B cell (primary cell): ENCODE measurements at regions not wholly inside any gene's neighbourhood (a gene's known extent, or its start where the extent isn't known, plus 50 kb on each side); places are given as distances from the start of the nearest gene placed in this dataset.

Experiments used
- ATAC-seq: fragments of 200-7000 bp; cut with Tn5 transposase; one replicate; pipeline ENCODE4 v1.10.0; 2021; ENCODE audit warnings: low read depth, mild to moderate bottlenecking, moderate number of reproducible peaks, moderate library complexity
- CTCF ChIA-PET: fragments of 350-600 bp; sonication (Branson Sonifier 250); formaldehyde crosslinking; loops from one replicate; lab custom pipeline; 2021; ENCODE audit warnings: antibody characterized with exemption, inconsistent platforms; lab: Charles Lee
- POLR2A ChIA-PET: fragments of 350-600 bp; sonication (Branson Sonifier 250); formaldehyde crosslinking; loops from one replicate; lab custom pipeline; 2021; ENCODE audit warnings: antibody characterized with exemption; lab: Charles Lee
- DNase-seq: peaks from one replicate; pipeline ENCODE4 v3.0.0; 2013
- H2AFZ ChIP-seq: 2 replicates; pipeline ENCODE4 v1.6.1; 2012; ENCODE audit warnings: mild to moderate bottlenecking, low read depth, low read length; ENCODE audit not compliant: insufficient read depth, poor library complexity, severe bottlenecking
- H3K27ac ChIP-seq, 2 donors: 1 replicate in 1 of 2; 2 replicates in 1 of 2; pipeline ENCODE4 v1.5.1; 2012 to 2013; ENCODE audit warnings: low read length in 2 of 2, mild to moderate bottlenecking in 2 of 2, moderate library complexity in 1 of 2
- H3K27me3 ChIP-seq, 4 experiments: fragments of 200-600 bp in 1 of 4; sonication (generic) in 1 of 4; replicated peaks in 1 of 4; 1 replicate in 2 of 4; 2 replicates in 2 of 4; pipeline versions ENCODE4 v1.6.1 to v1.7.0; 2013 to 2016; ENCODE audit warnings: low read length in 3 of 4, mild to moderate bottlenecking in 2 of 4, mixed read lengths in 1 of 4, moderate library complexity in 1 of 4; ENCODE audit not compliant: insufficient read depth in 4 of 4, control insufficient read depth in 3 of 4; ENCODE audit errors: control extremely low read depth in 1 of 4
- H3K36me3 ChIP-seq, 2 experiments: replicated peaks in 1 of 2; 1 replicate in 1 of 2; 2 replicates in 1 of 2; pipeline versions ENCODE4 v1.6.1 to v1.7.1; 2013; ENCODE audit warnings: low read length in 1 of 2; ENCODE audit not compliant: insufficient read depth in 2 of 2, control insufficient read depth in 1 of 2; ENCODE audit errors: control extremely low read depth in 1 of 2, extremely low read depth in 1 of 2
- H3K4me1 ChIP-seq, 2 donors: fragments of 200-600 bp in 1 of 2; sonication (generic) in 1 of 2; 1 replicate in 1 of 2; 2 replicates in 1 of 2; pipeline versions ENCODE4 v1.5.1 to v1.6.1; 2013 to 2017; ENCODE audit warnings: low read length in 2 of 2; ENCODE audit not compliant: control insufficient read depth in 2 of 2, insufficient read depth in 2 of 2
- H3K4me2 ChIP-seq: replicated peaks from 2 replicates; pipeline ENCODE3; 2012; ENCODE audit warnings: mild to moderate bottlenecking, low read depth, low read length; ENCODE audit not compliant: poor library complexity, severe bottlenecking
- H3K4me3 ChIP-seq, 5 experiments: fragments of 200-600 bp in 1 of 5; sonication (generic) in 1 of 5; 1 replicate in 3 of 5; 2 replicates in 2 of 5; pipeline versions ENCODE4 v1.5.1 to v1.7.0; 2011 to 2016; ENCODE audit warnings: low read length in 4 of 5, mild to moderate bottlenecking in 4 of 5, low read depth in 2 of 5, control low read depth in 1 of 5, moderate library complexity in 1 of 5; ENCODE audit not compliant: insufficient read depth in 1 of 5; ENCODE audit errors: control extremely low read depth in 1 of 5, extremely low read depth in 1 of 5
- H3K79me2 ChIP-seq: fragments of 200-600 bp; sonication (generic); one replicate; pipeline ENCODE4 v1.6.0; 2016; ENCODE audit warnings: low read length; ENCODE audit not compliant: control insufficient read depth, insufficient read depth
- H3K9ac ChIP-seq: fragments of 200-600 bp; sonication (generic); 2 replicates; pipeline ENCODE4 v1.6.1; 2017; ENCODE audit warnings: mild to moderate bottlenecking, low read length, moderate library complexity
- H3K9me3 ChIP-seq, 3 donors: one replicate each; pipeline versions ENCODE4 v1.6.1 to v1.7.1; 2013; ENCODE audit warnings: low read length in 2 of 3; ENCODE audit not compliant: control insufficient read depth in 2 of 3, insufficient read depth in 1 of 3; ENCODE audit errors: control extremely low read depth in 1 of 3
- H4K20me1 ChIP-seq: 2 replicates; pipeline ENCODE4 v1.6.0; 2012; ENCODE audit warnings: mild to moderate bottlenecking, low read length; ENCODE audit not compliant: insufficient read depth, control insufficient read depth, poor library complexity, severe bottlenecking
- H3K27ac Mint-ChIP-seq: one replicate; pipeline ENCODE4 v1.8.0; 2021; ENCODE audit warnings: mixed read lengths
- H3K27me3 Mint-ChIP-seq: one replicate; pipeline ENCODE4 v1.8.0; 2021; ENCODE audit warnings: mixed read lengths
- H3K4me1 Mint-ChIP-seq: one replicate; pipeline ENCODE4 v1.8.0; 2021; ENCODE audit warnings: mixed read lengths
- H3K4me3 Mint-ChIP-seq: one replicate; pipeline ENCODE4 v1.8.0; 2021; ENCODE audit warnings: mixed read lengths
- H3K9me3 Mint-ChIP-seq: one replicate; pipeline ENCODE4 v1.8.0; 2022; ENCODE audit warnings: mixed read lengths; ENCODE audit not compliant: insufficient read depth
- EZH2 ChIP-seq: IDR thresholded peaks from 2 replicates; pipeline ENCODE4 v1.6.1; 2012; ENCODE audit warnings: borderline replicate concordance, low read depth, mild to moderate bottlenecking, moderate library complexity, low read length; ENCODE audit not compliant: insufficient read depth, poor library complexity, severe bottlenecking
- WGBS: methylation state at CpG from one replicate; pipeline ENCODE4 v1.1.5; 2013; ENCODE audit warnings: missing lambda C conversion rate; ENCODE audit not compliant: insufficient coverage; 5-methylcytosine and 5-hydroxymethylcytosine counted together
- intact Hi-C: fragments of 100-400 bp; cut with micrococcal nuclease; formaldehyde crosslinking; loops from one replicate; pipeline ENCODE4 v1.10.0; 2022
- TF ChIP-seq, protein P1 (sequence below): fragments of 200-600 bp; IDR thresholded peaks from one replicate; pipeline ENCODE4 v1.8.0; 2022; ENCODE audit warnings: antibody characterized with exemption, mild to moderate bottlenecking

- Mint-ChIP-seq H3K4me3 (no peak overlapping the region), H3K27me3 (no peaks in the 10 kb centered on the region), H3K4me1 (no peaks in the 10 kb centered on the region), H3K9me3 (no peaks in the 10 kb centered on the region), H3K27ac (no peak overlapping the region)
- 91% methylated on average over 20 of the region's 25 CpGs for WGBS
- no peaks in the 10 kb centered on the region for H3K4me1 ChIP-seq
- no peak overlapping the region for H3K4me3 ChIP-seq
- intact Hi-C loops = no loop called here
- ChIA-PET CTCF (no interaction called here), POLR2A (no interaction called here)
- H3K27ac ChIP-seq = no peak overlapping the region
- H3K9me3 ChIP-seq = no peaks in the 10 kb centered on the region
- H3K9ac ChIP-seq = no peak overlapping the region
- no peaks in the 10 kb centered on the region for H3K27me3 ChIP-seq
- ATAC-seq = no peak
- no peaks in the 10 kb centered on the region for H3K36me3 ChIP-seq
- no peak for DNase-seq
- H4K20me1 ChIP-seq = no peaks in the 10 kb centered on the region
- H2AFZ ChIP-seq = no peak overlapping the region
- no peaks in the 10 kb centered on the region for H3K79me2 ChIP-seq
- no peak overlapping the region for H3K4me2 ChIP-seq
- TF ChIP-seq, protein P1, sequence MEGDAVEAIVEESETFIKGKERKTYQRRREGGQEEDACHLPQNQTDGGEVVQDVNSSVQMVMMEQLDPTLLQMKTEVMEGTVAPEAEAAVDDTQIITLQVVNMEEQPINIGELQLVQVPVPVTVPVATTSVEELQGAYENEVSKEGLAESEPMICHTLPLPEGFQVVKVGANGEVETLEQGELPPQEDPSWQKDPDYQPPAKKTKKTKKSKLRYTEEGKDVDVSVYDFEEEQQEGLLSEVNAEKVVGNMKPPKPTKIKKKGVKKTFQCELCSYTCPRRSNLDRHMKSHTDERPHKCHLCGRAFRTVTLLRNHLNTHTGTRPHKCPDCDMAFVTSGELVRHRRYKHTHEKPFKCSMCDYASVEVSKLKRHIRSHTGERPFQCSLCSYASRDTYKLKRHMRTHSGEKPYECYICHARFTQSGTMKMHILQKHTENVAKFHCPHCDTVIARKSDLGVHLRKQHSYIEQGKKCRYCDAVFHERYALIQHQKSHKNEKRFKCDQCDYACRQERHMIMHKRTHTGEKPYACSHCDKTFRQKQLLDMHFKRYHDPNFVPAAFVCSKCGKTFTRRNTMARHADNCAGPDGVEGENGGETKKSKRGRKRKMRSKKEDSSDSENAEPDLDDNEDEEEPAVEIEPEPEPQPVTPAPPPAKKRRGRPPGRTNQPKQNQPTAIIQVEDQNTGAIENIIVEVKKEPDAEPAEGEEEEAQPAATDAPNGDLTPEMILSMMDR = no peak
- no peak for TF ChIP-seq EZH2
These were observed 123.0 kb upstream of the JCAD start for GRCh38 chr10:30182191-30183054.

DNA sequence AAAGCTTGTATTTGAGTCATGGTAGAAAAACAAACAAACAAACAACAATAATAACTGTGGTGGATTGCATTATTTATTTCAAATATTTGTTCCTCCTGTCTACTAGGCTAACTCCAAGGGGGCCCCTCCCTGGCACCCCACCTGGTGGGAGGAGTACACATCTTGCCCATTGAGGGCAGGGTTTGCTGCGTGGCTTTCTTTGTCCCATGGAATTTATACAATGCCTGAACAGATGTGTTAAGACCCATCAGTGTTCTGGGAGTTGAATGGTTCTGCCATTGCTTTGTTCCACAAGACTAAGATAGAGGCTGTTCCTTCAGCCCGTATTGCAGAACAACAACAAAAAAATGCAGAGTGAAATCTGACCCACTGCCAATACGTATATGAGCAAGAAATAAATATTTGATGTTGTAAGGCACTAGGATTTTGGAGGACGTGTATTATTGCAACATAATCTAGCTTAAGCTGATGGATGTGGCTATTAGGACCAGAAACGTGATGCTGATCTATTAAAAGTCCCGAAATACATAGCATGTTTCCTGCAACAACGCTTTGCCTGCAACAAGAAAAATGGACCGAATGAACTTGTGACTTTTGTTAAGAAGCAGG, 119.1 kb upstream of the JCAD start:
- peaks cover 6% of the 10 kb centered on the region for H3K27me3 Mint-ChIP-seq
- no peaks in the 10 kb centered on the region for H3K9me3 Mint-ChIP-seq
- CTCF ChIA-PET = no interaction called here
- no peaks in the 10 kb centered on the region for H3K27me3 ChIP-seq
- H3K4me1 ChIP-seq = no peaks in the 10 kb centered on the region
- no peaks in the 10 kb centered on the region for H3K79me2 ChIP-seq
- H4K20me1 ChIP-seq = no peaks in the 10 kb centered on the region
- DNase-seq (no peak), ATAC-seq (no peak)
- no peak overlapping the region for H2AFZ ChIP-seq
- H3K4me3 Mint-ChIP-seq = no peak overlapping the region
- H3K9me3 ChIP-seq = no peaks in the 10 kb centered on the region
- H3K9ac ChIP-seq = no peak overlapping the region
- no peaks in the 10 kb centered on the region for H3K4me1 Mint-ChIP-seq
- TF ChIP-seq, protein P1 = no peak
- TF ChIP-seq EZH2 = no peak
- no peak overlapping the region for H3K27ac Mint-ChIP-seq
- no peak overlapping the region for H3K4me3 ChIP-seq
- intact Hi-C loops = no loop called here
- H3K4me2 ChIP-seq = no peak overlapping the region
- no peak overlapping the region for H3K27ac ChIP-seq
- no peaks in the 10 kb centered on the region for H3K36me3 ChIP-seq
- POLR2A ChIA-PET = no interaction called here
- 100% methylated on average over 1 of the region's 8 CpGs for WGBS
